ENCODE measurements at regions not wholly inside any gene's neighbourhood (a gene's known extent, or its start where the extent isn't known, plus 50 kb on each side); places are given as distances from the start of the nearest gene placed in this dataset.

- no peak for DNase-seq (ENCODE audit: low read depth)
Measured at GRCh38 chr1:87165177-87165576, 163.5 kb upstream of the LMO4 start.

- DNase-seq (ENCODE audit: low read depth) = no peak
Measured at GRCh38 chr1:87167157-87167789, 161.4 kb upstream of the LMO4 start.

GRCh38 chr1:87167848-87168525 lies 160.7 kb upstream of the LMO4 start:
- no peak for DNase-seq (ENCODE audit: low read depth)

- DNase-seq (ENCODE audit: low read depth) = no peak
Measured at GRCh38 chr1:87169263-87169910, 159.3 kb upstream of the LMO4 start.

GRCh38 chr1:87170157-87170556 lies 158.5 kb upstream of the LMO4 start:
- DNase-seq (ENCODE audit: low read depth) = no peak

- no peak for DNase-seq (ENCODE audit: low read depth)
Measured at GRCh38 chr1:87170931-87171598, 157.6 kb upstream of the LMO4 start.

GRCh38 chr1:87173231-87173630 lies 155.4 kb upstream of the LMO4 start:
- DNase-seq (ENCODE audit: low read depth) = no peak

- DNase-seq (ENCODE audit: low read depth) = no peak
Measured at GRCh38 chr1:87174724-87175245, 153.9 kb upstream of the LMO4 start.

GRCh38 chr1:87176087-87176486 lies 152.6 kb upstream of the LMO4 start:
- DNase-seq (ENCODE audit: low read depth) = no peak

GRCh38 chr1:87176514-87176913 lies 152.2 kb upstream of the LMO4 start:
- DNase-seq (ENCODE audit: low read depth) = no peak

GRCh38 chr1:87178441-87178840 lies 150.2 kb upstream of the LMO4 start:
- DNase-seq (ENCODE audit: low read depth) = no peak

GRCh38 chr1:87179076-87179810 lies 149.4 kb upstream of the LMO4 start:
- DNase-seq (ENCODE audit: low read depth) = peak; percentile 27

- DNase-seq (ENCODE audit: low read depth) = peak; percentile 74
Measured at GRCh38 chr1:87179851-87180519, 148.7 kb upstream of the LMO4 start.

- DNase-seq (ENCODE audit: low read depth) = no peak
Measured at GRCh38 chr1:87180682-87181081, 148.0 kb upstream of the LMO4 start.

- DNase-seq (ENCODE audit: low read depth) = no peak
Measured at GRCh38 chr1:87182611-87183010, 146.1 kb upstream of the LMO4 start.

- no peak for DNase-seq (ENCODE audit: low read depth)
Measured at GRCh38 chr1:87185077-87185476, 143.6 kb upstream of the LMO4 start.

GRCh38 chr1:87186346-87186745 lies 142.3 kb upstream of the LMO4 start:
- DNase-seq (ENCODE audit: low read depth) = no peak

- no peak for DNase-seq (ENCODE audit: low read depth)
Measured at GRCh38 chr1:87188640-87189039, 140.0 kb upstream of the LMO4 start.

- no peak for DNase-seq (ENCODE audit: low read depth)
Measured at GRCh38 chr1:87190402-87190801, 138.3 kb upstream of the LMO4 start.

GRCh38 chr1:87191646-87192045 lies 137.0 kb upstream of the LMO4 start:
- no peak for DNase-seq (ENCODE audit: low read depth)

GRCh38 chr1:87194271-87194774 lies 134.4 kb upstream of the LMO4 start:
- DNase-seq (ENCODE audit: low read depth) = no peak

Measured in CMK (cell line).